Spleen (tissue), 7 donors: ENCODE measurements at regions not wholly inside any gene's neighbourhood (a gene's known extent, or its start where the extent isn't known, plus 50 kb on each side); places are given as distances from the start of the nearest gene placed in this dataset.
"Not testable (repeated sequence)": the region's sequence is repeated elsewhere in the genome, so short reads cannot be mapped to it uniquely, and the experiment has no call there.

Source experiments
- CTCF ChIP-seq, 11 experiments: fragments of 200-600 bp in 7 of 11; fragments of 450-650 bp in 4 of 11; sonication (generic) in 4 of 11; IDR thresholded peaks in 8 of 11; conservative IDR thresholded peaks in 3 of 11; 1 replicate in 7 of 11; 2 replicates in 4 of 11; pipeline versions ENCODE4 v1.4.0 to v1.8.0; 2016 to 2021; ENCODE audit warnings: antibody characterized with exemption in 11 of 11, inconsistent platforms in 4 of 11, mild to moderate bottlenecking in 1 of 11
- POLR2AphosphoS5 ChIP-seq, 3 donors: sonication (generic); formaldehyde crosslinking; IDR thresholded peaks; one replicate each; pipeline ENCODE4 v1.5.1; 2017; ENCODE audit warnings: antibody characterized with exemption in 3 of 3
- donor health status: DM: no; HTN: no; CAD: no; lungs with moderate emphysema.
- donor health status: DM: no; HTN: no; CAD: no.
- donor health status: DM: no; HTN: no; CAD: no.

GRCh38 chr3:139270652-139271051 is 73.2 kb upstream of the MRPS22 start:
- TF ChIP-seq CTCF (IDR thresholded peaks at IDR 0.05 in 8 of 11, conservative IDR thresholded peaks at IDR 0.05 in 3 of 11); POLR2AphosphoS5 (IDR thresholded peaks at IDR 0.05): not testable (repeated sequence)
